ENCODE measurements at regions not wholly inside any gene's neighbourhood (a gene's known extent, or its start where the extent isn't known, plus 50 kb on each side); places are given as distances from the start of the nearest gene placed in this dataset.

DNA sequence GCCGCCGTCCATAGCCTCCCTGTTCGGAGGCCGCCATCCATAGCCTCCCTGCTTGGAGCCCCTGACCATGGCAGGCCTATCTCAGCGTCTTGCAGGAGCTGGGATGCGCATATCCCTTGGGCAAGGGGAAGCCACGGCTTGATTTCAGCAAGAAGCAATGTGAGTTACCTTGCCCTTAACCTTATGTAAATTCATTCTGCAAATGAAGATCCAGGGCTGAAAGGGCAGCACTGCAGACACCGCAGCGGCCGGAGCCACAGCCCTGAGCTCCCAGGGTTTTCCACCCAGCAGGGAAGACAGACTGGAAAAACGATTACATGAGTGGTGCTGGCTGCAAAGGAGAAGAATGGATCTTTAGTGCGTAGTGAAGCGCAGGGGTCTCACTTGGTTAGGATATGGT lies 95.8 kb downstream of the SEC61G start:
- TF ChIP-seq, protein P1, sequence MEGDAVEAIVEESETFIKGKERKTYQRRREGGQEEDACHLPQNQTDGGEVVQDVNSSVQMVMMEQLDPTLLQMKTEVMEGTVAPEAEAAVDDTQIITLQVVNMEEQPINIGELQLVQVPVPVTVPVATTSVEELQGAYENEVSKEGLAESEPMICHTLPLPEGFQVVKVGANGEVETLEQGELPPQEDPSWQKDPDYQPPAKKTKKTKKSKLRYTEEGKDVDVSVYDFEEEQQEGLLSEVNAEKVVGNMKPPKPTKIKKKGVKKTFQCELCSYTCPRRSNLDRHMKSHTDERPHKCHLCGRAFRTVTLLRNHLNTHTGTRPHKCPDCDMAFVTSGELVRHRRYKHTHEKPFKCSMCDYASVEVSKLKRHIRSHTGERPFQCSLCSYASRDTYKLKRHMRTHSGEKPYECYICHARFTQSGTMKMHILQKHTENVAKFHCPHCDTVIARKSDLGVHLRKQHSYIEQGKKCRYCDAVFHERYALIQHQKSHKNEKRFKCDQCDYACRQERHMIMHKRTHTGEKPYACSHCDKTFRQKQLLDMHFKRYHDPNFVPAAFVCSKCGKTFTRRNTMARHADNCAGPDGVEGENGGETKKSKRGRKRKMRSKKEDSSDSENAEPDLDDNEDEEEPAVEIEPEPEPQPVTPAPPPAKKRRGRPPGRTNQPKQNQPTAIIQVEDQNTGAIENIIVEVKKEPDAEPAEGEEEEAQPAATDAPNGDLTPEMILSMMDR (IDR thresholded peaks at IDR 0.05 in 2 of 3, conservative IDR thresholded peaks at IDR 0.05 in 1 of 3; ENCODE audit: control insufficient read depth in 2 of 3, extremely low read depth in 1 of 3, insufficient read depth in 1 of 3, low read depth in 3 of 3, low read length in 3 of 3), result no peak
- TF ChIP-seq GABPA (IDR thresholded peaks at IDR 0.05; ENCODE audit: low read depth) (no peak), CEBPB (IDR thresholded peaks at IDR 0.05; ENCODE audit: borderline replicate concordance in 1 of 2, low read depth in 2 of 2, low read length in 2 of 2) (no peak), EED (IDR thresholded peaks at IDR 0.05; ENCODE audit: low read depth) (no peak), HCFC1 (IDR thresholded peaks at IDR 0.05; ENCODE audit: low read length) (no peak), NBN (IDR thresholded peaks at IDR 0.05) (no peak)
- TF ChIP-seq, protein P2, sequence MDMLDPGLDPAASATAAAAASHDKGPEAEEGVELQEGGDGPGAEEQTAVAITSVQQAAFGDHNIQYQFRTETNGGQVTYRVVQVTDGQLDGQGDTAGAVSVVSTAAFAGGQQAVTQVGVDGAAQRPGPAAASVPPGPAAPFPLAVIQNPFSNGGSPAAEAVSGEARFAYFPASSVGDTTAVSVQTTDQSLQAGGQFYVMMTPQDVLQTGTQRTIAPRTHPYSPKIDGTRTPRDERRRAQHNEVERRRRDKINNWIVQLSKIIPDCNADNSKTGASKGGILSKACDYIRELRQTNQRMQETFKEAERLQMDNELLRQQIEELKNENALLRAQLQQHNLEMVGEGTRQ (IDR thresholded peaks at IDR 0.05; ENCODE audit: borderline replicate concordance, low read depth, low read length), result no peak
- TF ChIP-seq, protein P3, sequence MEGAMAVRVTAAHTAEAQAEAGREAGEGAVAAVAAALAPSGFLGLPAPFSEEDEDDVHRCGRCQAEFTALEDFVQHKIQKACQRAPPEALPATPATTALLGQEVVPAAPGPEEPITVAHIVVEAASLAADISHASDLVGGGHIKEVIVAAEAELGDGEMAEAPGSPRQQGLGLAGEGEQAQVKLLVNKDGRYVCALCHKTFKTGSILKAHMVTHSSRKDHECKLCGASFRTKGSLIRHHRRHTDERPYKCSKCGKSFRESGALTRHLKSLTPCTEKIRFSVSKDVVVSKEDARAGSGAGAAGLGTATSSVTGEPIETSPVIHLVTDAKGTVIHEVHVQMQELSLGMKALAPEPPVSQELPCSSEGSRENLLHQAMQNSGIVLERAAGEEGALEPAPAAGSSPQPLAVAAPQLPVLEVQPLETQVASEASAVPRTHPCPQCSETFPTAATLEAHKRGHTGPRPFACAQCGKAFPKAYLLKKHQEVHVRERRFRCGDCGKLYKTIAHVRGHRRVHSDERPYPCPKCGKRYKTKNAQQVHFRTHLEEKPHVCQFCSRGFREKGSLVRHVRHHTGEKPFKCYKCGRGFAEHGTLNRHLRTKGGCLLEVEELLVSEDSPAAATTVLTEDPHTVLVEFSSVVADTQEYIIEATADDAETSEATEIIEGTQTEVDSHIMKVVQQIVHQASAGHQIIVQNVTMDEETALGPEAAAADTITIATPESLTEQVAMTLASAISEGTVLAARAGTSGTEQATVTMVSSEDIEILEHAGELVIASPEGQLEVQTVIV (IDR thresholded peaks at IDR 0.05; ENCODE audit: borderline replicate concordance, partially characterized antibody), result no peak

All from GM12878 (cell line).